HG03280 (cell line): ENCODE measurements at regions not wholly inside any gene's neighbourhood (a gene's known extent, or its start where the extent isn't known, plus 50 kb on each side); places are given as distances from the start of the nearest gene placed in this dataset.
"Not testable (repeated sequence)": the region's sequence is repeated elsewhere in the genome, so short reads cannot be mapped to it uniquely, and the experiment has no call there.

Source experiments
- ATAC-seq: cut with Tn5 transposase; IDR thresholded peaks from one replicate; pipeline ENCODE4 v1.9.1; 2021; ENCODE audit warnings: mild to moderate bottlenecking, moderate library complexity; ENCODE audit not compliant: unreplicated experiment

GRCh38 chr7:66502230-66503035 lies 126.2 kb upstream of the KCTD7 start:
- no peak for ATAC-seq

DNA sequence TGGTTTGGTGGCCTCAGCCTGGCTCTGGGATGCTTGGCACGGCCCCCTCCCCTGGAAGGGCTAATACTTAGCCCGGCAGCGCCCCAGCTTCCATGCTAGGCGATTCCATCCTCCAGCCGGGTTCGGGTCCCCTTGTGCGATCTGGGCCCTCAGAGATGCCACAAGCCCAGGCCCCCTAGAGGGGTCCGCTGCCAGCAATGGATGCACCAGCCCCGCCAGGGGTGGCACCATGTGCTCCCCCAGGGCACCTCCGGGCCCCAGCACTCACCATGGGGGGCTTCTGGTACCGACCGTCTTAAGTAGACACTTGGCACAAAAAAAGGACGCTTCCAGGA lies 125.7 kb upstream of the KCTD7 start:
- no peak for ATAC-seq

GRCh38 chr7:66503551-66504031 lies 125.1 kb upstream of the KCTD7 start:
- no peak for ATAC-seq

GRCh38 chr7:66504131-66504530 lies 124.5 kb upstream of the KCTD7 start:
- ATAC-seq = no peak

DNA sequence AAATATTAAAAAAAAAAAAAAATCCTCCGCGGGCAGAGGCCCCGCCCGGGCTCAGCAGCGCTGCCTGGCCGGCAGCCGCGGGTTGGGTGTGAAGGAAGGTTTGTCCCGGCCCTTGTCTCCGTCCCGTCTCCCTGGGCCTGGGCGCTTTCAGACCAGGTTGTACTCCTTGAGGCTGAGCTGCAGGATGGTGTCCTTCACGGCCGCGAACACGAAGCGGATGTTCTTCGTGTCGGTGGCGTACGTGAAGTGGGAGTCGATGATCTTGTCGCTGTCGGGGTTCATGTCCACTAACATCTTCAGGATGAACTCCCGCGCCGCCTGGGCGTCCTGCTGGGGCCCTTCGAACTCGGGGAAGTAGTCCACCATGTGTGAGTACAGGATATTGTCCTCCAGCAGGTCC lies 123.7 kb upstream of the KCTD7 start:
- ATAC-seq = no peak

DNA sequence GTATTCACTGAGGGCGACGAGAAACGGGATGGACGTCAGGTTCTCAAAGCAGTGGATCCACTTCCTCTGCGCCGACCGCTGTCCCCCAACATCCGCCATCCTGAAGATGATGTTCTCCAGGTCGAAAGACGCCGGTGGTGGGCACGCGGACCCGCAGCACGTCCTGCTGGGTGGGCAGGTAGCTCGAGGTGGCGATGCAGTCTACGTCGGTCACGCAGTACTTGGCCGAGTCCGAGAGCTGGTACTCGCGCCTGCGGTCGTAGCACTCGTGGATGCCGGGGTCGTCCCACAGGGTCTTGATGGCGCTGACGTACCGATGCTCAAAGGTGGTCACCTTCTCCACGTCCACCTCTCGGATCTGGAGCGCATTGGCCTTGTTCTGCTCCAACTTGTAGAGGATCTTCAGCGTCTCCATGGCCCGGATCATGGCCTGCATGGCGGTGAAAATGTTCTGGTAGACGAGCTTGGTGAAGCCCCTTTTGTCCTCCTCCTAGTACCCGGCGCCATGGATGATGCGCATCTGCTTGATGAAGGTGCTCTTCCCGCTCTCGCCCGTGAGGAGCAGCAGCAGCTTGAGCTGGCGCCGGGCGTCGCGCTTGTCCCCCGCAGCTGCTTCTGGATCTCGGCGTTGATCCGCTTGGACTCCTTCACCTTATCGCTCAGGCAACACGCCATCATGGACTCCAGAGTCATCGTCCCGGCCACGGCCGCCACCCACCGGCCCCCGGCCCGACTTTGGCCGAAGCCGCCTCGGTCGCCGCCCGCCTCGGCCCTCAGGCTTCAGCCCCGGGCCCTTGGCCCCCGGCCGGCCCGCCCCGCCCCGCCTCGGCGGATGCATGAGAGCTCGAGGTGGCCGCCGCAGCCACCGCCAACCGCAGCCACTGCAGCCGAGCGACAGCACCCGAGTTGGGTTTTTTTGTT lies 122.9 kb upstream of the KCTD7 start:
- ATAC-seq = no peak

DNA sequence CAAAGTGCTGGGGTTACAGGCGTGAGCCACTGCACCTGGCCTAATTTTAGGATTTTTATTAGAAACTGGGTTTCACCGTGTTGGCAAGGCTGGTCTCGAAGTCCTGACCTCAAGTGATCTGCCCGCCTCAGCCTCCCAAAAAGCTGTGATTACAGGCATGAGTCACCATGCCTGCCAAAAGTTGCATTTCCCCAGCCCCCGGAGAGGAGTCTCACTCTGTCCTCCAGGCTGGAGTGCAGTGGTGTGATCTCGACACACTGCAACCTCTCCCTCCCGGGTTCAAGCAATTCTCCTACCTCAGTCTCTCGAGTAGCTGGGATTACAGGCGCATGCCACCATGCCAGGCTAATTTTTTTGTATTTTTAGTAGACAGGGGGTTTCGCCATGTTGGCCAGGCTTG lies 122.0 kb upstream of the KCTD7 start:
- ATAC-seq = not testable (repeated sequence)

DNA sequence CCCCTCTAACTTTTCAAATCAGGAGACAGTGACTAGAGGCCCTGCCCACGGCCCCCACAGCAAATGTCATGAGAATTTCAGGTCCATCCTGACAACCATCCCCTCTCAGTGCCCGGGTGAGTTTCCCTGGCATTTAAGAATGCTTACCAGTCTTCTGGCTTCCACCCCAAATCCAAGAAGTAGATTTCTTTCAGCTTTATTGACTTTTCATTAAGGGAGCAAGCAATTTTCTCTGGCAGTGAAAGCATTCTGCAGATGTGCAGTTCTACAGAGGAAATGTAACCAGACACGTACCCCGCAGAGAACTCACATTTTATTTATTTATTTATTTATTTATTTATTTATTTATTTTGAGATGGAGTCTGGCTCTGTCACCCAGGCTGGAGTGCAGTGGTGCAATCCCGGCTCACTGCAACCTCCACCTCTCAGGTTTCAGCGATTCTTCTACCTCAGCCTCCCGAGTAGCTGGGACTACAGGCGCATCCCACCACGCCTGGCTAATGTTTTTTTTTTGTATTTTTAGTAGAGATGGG lies 120.9 kb upstream of the KCTD7 start:
- ATAC-seq = no peak

- ATAC-seq = no peak
Observed at GRCh38 chr7:66508431-66508830, 120.2 kb upstream of the KCTD7 start.

- no peak for ATAC-seq
Observed at GRCh38 chr7:66514050-66514449, 114.6 kb upstream of the KCTD7 start.

DNA sequence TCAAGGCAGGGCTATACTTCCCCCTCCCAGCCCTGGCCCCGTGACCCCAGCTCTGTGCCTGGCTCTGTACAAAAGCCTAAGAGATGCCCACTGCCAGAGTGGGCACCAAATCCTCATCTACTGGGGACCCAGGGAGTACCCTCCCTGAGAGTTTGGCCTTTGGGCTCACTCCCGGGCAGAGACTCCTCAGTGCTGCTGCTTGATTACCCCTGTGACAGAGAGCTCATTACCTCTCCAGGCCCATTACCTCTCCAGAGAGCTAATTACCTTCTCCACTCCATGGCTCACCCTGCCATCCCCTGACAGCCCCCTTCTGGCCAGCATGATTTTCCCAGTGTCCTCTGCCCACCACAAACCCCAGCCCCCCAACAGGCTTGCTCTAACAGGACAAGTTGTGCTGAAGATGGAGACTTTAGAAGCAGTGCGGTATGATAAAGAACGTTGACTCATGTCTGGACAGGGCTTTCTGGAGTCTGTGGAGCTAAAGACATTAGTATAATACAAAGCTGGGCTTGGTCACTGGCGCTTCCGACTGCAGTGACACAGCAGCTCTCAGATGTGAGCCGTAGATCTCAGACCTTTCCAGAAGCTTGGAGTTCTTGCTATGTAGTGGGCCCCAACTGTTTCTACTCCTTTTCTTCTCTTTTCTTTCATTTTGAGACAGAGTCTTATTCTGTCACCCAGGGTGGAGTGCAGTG lies 111.3 kb upstream of the KCTD7 start:
- no peak for ATAC-seq

- no peak for ATAC-seq
Observed at GRCh38 chr7:66518151-66518691, 110.5 kb upstream of the KCTD7 start.

DNA sequence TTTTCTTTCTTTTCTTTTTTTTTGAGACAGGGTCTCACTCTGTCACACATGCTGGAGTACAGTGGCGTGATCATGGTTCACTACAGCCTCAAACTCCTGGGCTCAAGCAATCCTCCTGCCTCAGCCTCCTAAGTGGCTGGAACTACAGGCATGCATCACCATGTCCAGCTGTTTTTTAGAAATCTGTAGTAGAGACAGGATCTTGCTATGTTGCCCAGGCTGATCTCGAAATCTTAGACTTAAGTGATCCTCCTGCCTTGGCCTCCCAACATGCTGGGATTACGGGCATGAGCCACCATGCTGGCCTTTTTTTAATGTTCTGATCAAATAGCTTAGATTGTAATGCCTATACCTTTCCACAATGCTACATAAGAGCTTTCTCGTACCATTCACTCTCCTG lies 107.0 kb upstream of the KCTD7 start:
- no peak for ATAC-seq

DNA sequence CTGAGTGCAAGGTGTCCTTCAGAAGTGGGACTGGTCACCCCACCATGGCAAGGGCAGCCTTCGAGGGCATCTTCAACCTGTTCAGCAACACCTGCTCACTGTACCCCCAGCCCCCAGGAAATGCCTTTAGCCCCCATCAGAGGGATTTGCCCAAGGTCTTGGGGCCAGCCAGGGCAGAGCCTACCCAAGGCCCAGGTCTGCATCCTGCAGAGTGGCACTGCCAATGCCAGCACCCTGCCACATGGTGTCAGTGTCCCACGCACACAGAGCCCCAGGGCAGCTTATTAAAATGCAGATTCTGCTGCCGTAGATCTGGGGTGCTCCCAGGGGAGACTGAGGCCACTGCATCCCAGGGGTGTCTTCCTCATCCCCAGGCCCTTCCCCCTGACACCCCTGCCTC lies 106.2 kb upstream of the KCTD7 start:
- ATAC-seq = no peak

DNA sequence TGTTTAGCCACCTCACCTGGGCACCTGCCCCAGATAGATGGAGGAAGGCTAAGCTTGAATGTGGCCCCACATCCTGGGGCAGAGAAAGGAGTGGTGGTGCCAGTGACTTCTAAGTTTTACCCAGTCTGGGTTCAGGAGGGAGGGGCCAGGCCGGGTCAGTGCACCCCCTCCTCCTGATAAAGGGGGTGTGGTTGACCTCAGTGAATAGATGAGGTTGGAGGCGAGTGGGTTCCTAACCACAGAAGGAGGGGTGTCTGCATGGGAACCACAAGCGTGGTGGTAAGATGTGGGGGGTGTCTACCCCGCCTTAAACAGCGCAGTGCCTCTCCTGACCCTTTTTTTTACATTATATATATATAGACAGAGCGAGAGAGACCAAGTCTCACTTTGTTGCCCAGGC lies 105.3 kb upstream of the KCTD7 start:
- no peak for ATAC-seq

DNA sequence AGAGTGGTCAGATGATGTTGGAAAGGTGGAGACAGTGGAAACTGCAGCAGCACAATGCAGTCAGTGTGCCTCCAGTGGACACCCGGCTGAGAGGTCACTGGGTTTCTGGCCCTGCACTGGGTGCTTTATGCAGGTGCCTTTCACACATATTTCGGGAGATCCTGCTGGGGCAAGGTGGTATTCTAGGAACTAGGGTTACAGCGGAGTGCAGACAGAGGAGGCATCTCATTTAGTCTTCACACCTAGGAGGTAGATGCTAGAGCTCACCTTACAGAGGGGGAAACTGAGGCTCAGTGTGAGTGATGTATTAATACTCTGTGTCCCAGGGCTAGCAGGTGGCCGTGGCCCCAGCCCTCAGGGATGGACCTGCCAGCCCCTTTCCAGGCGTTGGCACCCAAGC lies 103.9 kb upstream of the KCTD7 start:
- ATAC-seq = no peak

DNA sequence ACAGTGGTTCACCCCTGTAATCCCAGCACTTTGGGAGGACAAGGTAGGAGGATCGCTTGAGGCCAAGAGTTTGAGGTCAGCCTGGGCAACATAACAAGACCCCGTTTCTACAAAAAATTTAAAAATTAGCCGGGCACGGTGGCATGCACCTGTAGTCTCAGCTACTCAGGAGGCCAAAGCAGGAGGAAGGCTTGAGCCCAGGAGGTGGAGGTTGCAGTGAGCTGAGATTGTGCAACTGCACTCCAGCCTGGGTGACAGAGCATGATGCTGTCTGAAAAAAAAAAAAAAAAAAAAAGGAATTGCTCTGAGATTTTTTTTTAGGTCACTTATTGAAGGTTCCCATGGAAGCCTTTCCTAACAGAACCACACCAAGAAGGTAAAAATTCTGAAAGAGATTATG lies 101.9 kb upstream of the KCTD7 start:
- ATAC-seq = not testable (repeated sequence)

DNA sequence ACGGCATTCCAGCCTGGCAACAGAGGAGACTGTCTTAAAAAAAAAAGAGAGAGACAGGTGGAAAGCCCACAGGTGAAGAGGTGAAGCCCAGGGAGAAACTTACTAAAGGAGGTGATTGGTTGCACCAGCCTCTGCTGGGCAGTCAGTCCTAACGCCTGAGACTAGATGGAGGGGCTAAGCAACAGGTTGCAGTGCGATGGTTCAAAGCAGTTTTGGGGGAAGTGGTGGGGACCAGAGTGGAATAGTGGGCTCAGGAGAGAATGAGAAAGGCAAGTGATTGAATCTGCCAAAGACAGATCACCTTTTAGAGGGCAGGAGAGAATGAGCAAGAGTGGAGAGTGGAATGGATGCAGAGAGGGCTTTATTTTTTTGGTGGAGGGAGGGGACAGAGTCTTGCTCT lies 100.0 kb upstream of the KCTD7 start:
- no peak for ATAC-seq

GRCh38 chr7:66529883-66530610 lies 98.6 kb upstream of the KCTD7 start:
- no peak for ATAC-seq
